Stimulated activated memory B cell treated with anti-CD40 and anti-IgM and Interleukin-4, amounts not matched to agents 10 μg/mL and 1 μg/mL and 100 μg/mL, for 72 hours (primary cell): ENCODE measurements at regions not wholly inside any gene's neighbourhood (a gene's known extent, or its start where the extent isn't known, plus 50 kb on each side); places are given as distances from the start of the nearest gene placed in this dataset.
"Not testable (repeated sequence)": the region's sequence is repeated elsewhere in the genome, so short reads cannot be mapped to it uniquely, and the experiment has no call there.

Experiments
- ATAC-seq: fragments of 150-1000 bp; cut with Tn5 transposase; 2 replicates; pipeline ENCODE4 v1.10.0; 2021
- H3K27ac Mint-ChIP-seq: one replicate; pipeline ENCODE4 v1.8.0; 2022; ENCODE audit warnings: mild to moderate bottlenecking, mixed read lengths
- H3K27me3 Mint-ChIP-seq: one replicate; pipeline ENCODE4 v1.8.0; 2022; ENCODE audit warnings: mixed read lengths
- H3K36me3 Mint-ChIP-seq: one replicate; pipeline ENCODE4 v1.8.0; 2022; ENCODE audit warnings: mixed read lengths
- H3K4me1 Mint-ChIP-seq: one replicate; pipeline ENCODE4 v1.8.0; 2022; ENCODE audit warnings: mixed read lengths
- H3K4me3 Mint-ChIP-seq: one replicate; pipeline ENCODE4 v1.8.0; 2022; ENCODE audit warnings: mild to moderate bottlenecking, moderate library complexity, mixed read lengths
- H3K9me3 Mint-ChIP-seq: one replicate; pipeline ENCODE4 v1.8.0; 2022; ENCODE audit warnings: mixed read lengths

DNA sequence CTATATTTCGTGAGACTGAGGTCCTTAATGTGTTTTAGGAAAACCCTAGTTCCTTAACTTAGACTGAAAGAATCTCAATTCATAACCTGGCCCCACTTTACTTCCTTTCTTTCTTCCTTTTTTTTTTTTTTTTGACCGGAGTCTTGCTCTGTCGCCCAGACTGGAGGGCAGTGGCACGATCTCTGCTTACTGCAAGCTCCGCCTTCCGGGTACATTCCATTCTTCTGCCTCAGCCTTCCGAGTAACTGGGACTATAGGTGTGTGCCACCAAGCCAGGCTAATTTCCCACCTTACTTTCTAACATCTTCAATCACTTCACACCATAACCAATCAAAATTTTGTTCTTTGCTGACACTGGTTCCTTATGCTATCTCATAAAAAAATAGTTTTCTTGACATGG lies 2097.0 kb downstream of the PCDH9 start:
- H3K4me3 Mint-ChIP-seq: no peak overlapping the region
- peaks cover 11% of the 10 kb centered on the region for H3K9me3 Mint-ChIP-seq
- ATAC-seq: no peak
- H3K36me3 Mint-ChIP-seq: no peaks in the 10 kb centered on the region
- H3K27ac Mint-ChIP-seq: no peak overlapping the region
- H3K4me1 Mint-ChIP-seq: no peaks in the 10 kb centered on the region
- H3K27me3 Mint-ChIP-seq: no peaks in the 10 kb centered on the region

GRCh38 chr13:65125236-65125635 lies 2104.9 kb downstream of the PCDH9 start:
- ATAC-seq: no peak
- H3K4me1 Mint-ChIP-seq: no peaks in the 10 kb centered on the region
- H3K27ac Mint-ChIP-seq: no peak overlapping the region
- no peak overlapping the region for H3K4me3 Mint-ChIP-seq
- no peaks in the 10 kb centered on the region for H3K27me3 Mint-ChIP-seq
- H3K36me3 Mint-ChIP-seq: no peaks in the 10 kb centered on the region
- H3K9me3 Mint-ChIP-seq: peaks cover 7% of the 10 kb centered on the region

GRCh38 chr13:65112531-65112941 lies 2117.6 kb downstream of the PCDH9 start:
- Mint-ChIP-seq H3K9me3 (peaks cover 15% of the 10 kb centered on the region), H3K36me3 (no peaks in the 10 kb centered on the region), H3K27ac (no peak overlapping the region), H3K27me3 (no peaks in the 10 kb centered on the region), H3K4me1 (no peaks in the 10 kb centered on the region), H3K4me3 (no peak overlapping the region)
- ATAC-seq: no peak

GRCh38 chr13:65112123-65112522 lies 2118.0 kb downstream of the PCDH9 start:
- no peaks in the 10 kb centered on the region for H3K36me3 Mint-ChIP-seq

DNA sequence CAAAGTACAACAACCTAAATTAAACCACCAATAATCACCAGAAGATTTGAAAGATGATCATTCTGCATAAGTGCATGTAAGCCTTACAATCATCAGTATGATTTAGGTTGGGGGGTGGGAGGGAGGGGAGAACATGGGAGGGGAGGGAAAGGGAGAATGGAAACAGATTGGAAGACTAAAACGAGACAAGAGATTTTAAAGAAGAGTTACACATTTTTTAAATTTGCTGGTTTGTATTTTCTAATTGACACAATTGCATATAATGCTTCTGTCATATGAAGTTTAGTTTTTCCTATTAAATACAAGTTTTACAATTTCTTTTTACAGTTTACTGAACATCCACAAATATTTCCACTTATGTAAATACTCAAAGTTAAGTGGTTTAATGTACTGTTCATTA lies 2118.9 kb downstream of the PCDH9 start:
- no peaks in the 10 kb centered on the region for H3K4me1 Mint-ChIP-seq
- peaks cover 21% of the 10 kb centered on the region for H3K9me3 Mint-ChIP-seq
- no peaks in the 10 kb centered on the region for H3K36me3 Mint-ChIP-seq
- no peak overlapping the region for H3K27ac Mint-ChIP-seq
- no peak overlapping the region for H3K4me3 Mint-ChIP-seq
- H3K27me3 Mint-ChIP-seq: no peaks in the 10 kb centered on the region
- no peak for ATAC-seq

More at GRCh38 chr13:65112123-65112522, 2118.0 kb downstream of the PCDH9 start:
- H3K4me1 Mint-ChIP-seq: no peaks in the 10 kb centered on the region
- H3K27me3 Mint-ChIP-seq: no peaks in the 10 kb centered on the region
- peaks cover 17% of the 10 kb centered on the region for H3K9me3 Mint-ChIP-seq
- H3K4me3 Mint-ChIP-seq: no peak overlapping the region
- ATAC-seq: no peak
- no peak overlapping the region for H3K27ac Mint-ChIP-seq

DNA sequence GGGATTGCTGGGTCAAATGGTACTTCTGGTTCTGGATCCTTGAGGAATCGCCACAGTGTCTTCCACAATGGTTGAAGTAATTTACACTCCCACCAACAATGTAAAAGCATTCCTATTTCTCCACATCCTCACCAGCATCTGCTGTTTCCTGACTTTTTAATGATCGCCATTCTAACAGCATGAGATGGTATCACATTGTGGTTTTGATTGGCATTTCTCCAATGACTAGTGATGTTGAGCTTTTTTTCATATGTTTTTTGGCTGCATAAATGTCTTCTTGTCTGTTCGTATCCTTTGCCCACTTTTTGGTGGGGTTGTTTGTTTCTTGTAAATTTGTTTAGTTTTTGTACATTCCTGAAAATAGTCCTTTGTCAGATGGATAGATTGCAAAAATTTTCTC lies 2125.7 kb downstream of the PCDH9 start:
- not testable (repeated sequence) for H3K36me3 Mint-ChIP-seq, H3K27me3 Mint-ChIP-seq, H3K4me1 Mint-ChIP-seq, ATAC-seq, H3K4me3 Mint-ChIP-seq, H3K27ac Mint-ChIP-seq
- peaks cover 26% of the 10 kb centered on the region for H3K9me3 Mint-ChIP-seq

DNA sequence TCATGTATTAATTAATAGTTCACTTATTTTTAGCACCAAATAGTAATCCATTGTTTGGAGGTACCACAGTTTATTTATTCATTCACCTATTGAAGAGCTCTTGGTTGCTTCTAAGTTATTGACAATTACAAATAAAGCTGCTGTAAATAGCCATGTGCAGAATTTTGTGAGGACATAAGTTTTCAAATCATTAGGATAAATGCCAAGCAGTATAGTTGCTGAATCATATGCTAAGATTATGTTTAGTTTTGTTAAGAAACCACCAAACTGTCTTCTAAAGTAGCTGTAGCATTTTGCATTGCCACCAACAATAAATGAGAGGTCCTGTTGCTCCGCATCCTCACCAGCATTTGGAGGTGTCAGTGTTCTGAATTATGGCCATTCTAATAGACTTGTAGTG lies 2126.8 kb downstream of the PCDH9 start:
- Mint-ChIP-seq H3K27me3 (no peaks in the 10 kb centered on the region), H3K36me3 (no peaks in the 10 kb centered on the region)

GRCh38 chr13:65095161-65096082 lies 2134.7 kb downstream of the PCDH9 start:
- no peaks in the 10 kb centered on the region for H3K36me3 Mint-ChIP-seq
- no peak overlapping the region for H3K4me3 Mint-ChIP-seq
- H3K4me1 Mint-ChIP-seq: no peaks in the 10 kb centered on the region
- no peaks in the 10 kb centered on the region for H3K9me3 Mint-ChIP-seq
- H3K27ac Mint-ChIP-seq: no peak overlapping the region
- no peak for ATAC-seq
- H3K27me3 Mint-ChIP-seq: no peaks in the 10 kb centered on the region

More for the DNA sequence above, 2126.8 kb downstream of the PCDH9 start:
- H3K4me1 Mint-ChIP-seq: no peaks in the 10 kb centered on the region
- no peak overlapping the region for H3K27ac Mint-ChIP-seq
- H3K4me3 Mint-ChIP-seq: no peak overlapping the region
- peaks cover 19% of the 10 kb centered on the region for H3K9me3 Mint-ChIP-seq
- ATAC-seq: no peak

GRCh38 chr13:65093357-65093756 lies 2136.8 kb downstream of the PCDH9 start:
- Mint-ChIP-seq H3K36me3 (no peaks in the 10 kb centered on the region), H3K9me3 (peaks cover 3% of the 10 kb centered on the region), H3K27ac (no peak overlapping the region), H3K4me1 (no peaks in the 10 kb centered on the region), H3K27me3 (no peaks in the 10 kb centered on the region), H3K4me3 (no peak overlapping the region)
- no peak for ATAC-seq

DNA sequence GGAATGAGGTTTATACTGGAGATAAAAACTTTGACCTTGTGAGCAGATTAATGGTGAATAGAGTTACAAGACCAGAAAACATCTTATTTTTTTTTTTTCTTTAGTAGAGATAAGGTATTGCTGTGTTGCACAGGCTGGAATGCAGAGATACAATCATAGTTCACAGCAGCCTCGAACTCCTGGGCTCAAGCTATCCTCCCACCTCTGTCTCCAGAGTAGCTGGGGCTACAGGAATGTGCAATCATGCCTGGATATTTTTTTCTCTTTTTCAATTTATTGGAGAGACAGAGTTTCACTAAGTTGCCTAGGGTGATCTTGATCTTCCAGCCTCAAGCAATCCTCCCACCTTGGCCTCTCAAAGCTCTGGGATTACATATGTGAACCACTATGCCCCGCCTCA lies 2139.1 kb downstream of the PCDH9 start:
- no peak for ATAC-seq
- H3K9me3 Mint-ChIP-seq: peaks cover 3% of the 10 kb centered on the region

DNA sequence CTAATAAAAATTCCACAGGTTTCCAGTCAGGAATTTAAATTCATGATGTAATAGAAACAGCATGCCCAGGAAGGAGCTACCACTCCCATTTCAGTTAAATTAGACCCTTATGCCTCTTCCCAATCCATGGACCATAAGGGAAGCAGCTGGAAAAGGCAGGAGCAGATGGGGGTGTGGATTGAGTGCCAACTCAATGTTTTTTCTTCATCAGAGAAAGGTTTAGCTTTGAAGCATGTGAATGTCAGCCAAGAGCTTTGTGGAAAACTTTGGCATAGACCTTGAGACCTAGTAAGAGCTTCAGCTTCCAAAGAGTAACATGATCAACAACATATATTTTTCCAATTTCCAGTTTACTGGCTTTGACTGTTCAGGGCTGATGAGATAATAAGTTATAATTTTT lies 2139.9 kb downstream of the PCDH9 start:
- Mint-ChIP-seq H3K9me3 (peaks cover 3% of the 10 kb centered on the region), H3K27me3 (no peaks in the 10 kb centered on the region), H3K27ac (no peak overlapping the region), H3K4me3 (no peak overlapping the region), H3K36me3 (no peaks in the 10 kb centered on the region), H3K4me1 (no peaks in the 10 kb centered on the region)
- no peak for ATAC-seq

More for the DNA sequence above, 2139.1 kb downstream of the PCDH9 start:
- Mint-ChIP-seq H3K4me1 (no peaks in the 10 kb centered on the region), H3K36me3 (no peaks in the 10 kb centered on the region), H3K27me3 (no peaks in the 10 kb centered on the region), H3K4me3 (no peak overlapping the region), H3K27ac (no peak overlapping the region)

DNA sequence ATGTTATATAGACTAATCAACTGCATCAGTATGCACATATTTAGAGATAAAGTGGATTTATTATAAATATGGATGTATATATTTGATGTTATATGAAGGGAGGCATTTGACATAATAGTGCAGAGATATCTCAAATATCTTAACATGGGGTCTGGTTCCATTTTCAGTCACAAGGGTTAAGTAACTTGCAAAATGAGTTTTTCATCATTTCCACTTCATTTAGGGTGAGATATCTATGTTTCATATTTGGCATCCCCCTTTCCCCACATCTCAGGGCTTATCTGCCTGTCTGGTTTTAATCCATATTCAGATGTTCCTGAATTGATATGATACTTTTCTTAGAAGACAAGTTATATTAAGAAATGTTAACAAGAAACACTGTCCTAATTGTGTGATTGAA lies 2141.2 kb downstream of the PCDH9 start:
- Mint-ChIP-seq H3K36me3 (no peaks in the 10 kb centered on the region), H3K4me3 (no peak overlapping the region), H3K9me3 (peaks cover 3% of the 10 kb centered on the region), H3K27me3 (no peaks in the 10 kb centered on the region), H3K4me1 (no peaks in the 10 kb centered on the region), H3K27ac (no peak overlapping the region)
- ATAC-seq: no peak

GRCh38 chr13:65085977-65086376 lies 2144.2 kb downstream of the PCDH9 start:
- Mint-ChIP-seq H3K36me3 (no peaks in the 10 kb centered on the region), H3K27me3 (no peaks in the 10 kb centered on the region), H3K9me3 (peaks cover 6% of the 10 kb centered on the region), H3K4me1 (no peaks in the 10 kb centered on the region), H3K27ac (no peak overlapping the region), H3K4me3 (no peak overlapping the region)
- no peak for ATAC-seq

DNA sequence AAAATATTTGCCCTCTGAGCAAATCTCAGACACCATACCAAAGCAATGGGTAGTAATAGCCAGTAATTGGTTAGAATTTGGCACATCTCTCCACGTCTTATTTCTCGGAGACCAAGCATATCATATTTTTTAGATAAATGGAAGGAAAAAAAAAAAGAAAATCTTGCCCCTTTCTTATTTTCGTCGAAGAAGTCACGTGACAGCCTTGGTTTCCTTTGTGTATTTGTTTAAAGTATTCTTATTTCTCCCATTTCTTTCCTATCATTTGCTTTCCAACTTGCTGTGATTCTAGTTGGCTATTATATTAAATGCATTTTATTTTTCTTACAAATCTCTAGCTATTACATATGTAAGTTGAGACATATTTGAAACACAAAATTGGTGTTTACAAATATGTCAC lies 2155.9 kb downstream of the PCDH9 start:
- Mint-ChIP-seq H3K36me3 (no peaks in the 10 kb centered on the region), H3K9me3 (peaks cover 3% of the 10 kb centered on the region), H3K4me3 (no peak overlapping the region)

DNA sequence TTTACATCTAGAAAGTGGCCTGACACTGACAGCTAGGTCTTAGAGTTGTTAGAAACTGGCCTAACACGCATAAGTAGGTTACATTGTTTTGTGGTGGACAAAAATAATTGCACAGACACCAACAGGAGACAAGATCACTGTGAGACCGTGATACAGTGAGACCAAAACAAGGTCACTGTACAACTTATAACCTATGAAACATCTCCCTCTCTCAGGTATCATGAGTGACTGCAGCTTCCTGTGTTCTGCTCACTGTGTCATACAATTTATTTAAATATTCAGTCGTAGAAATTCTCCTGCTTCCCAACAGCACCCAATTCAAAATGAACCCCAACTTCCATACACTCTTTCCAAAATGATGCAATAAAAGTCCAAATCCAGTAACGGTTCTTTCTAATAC lies 2165.2 kb downstream of the PCDH9 start:
- Mint-ChIP-seq H3K4me1 (no peaks in the 10 kb centered on the region), H3K36me3 (no peaks in the 10 kb centered on the region)

More for the DNA sequence above, 2155.9 kb downstream of the PCDH9 start:
- H3K27me3 Mint-ChIP-seq: no peaks in the 10 kb centered on the region
- H3K4me1 Mint-ChIP-seq: no peaks in the 10 kb centered on the region
- H3K27ac Mint-ChIP-seq: no peak overlapping the region
- ATAC-seq: no peak

GRCh38 chr13:65063753-65064152 lies 2166.4 kb downstream of the PCDH9 start:
- Mint-ChIP-seq H3K4me3 (no peak overlapping the region), H3K27ac (no peak overlapping the region), H3K4me1 (no peaks in the 10 kb centered on the region), H3K9me3 (peaks cover 5% of the 10 kb centered on the region), H3K27me3 (no peaks in the 10 kb centered on the region), H3K36me3 (no peaks in the 10 kb centered on the region)
- no peak for ATAC-seq

More for the DNA sequence above, 2165.2 kb downstream of the PCDH9 start:
- H3K4me3 Mint-ChIP-seq: no peak overlapping the region
- no peak overlapping the region for H3K27ac Mint-ChIP-seq
- H3K27me3 Mint-ChIP-seq: no peaks in the 10 kb centered on the region
- H3K9me3 Mint-ChIP-seq: peaks cover 5% of the 10 kb centered on the region
- no peak for ATAC-seq
